CD4-positive, alpha-beta memory T cell (primary cell): ENCODE measurements at regions not wholly inside any gene's neighbourhood (a gene's known extent, or its start where the extent isn't known, plus 50 kb on each side); places are given as distances from the start of the nearest gene placed in this dataset.

ENCODE experiments used
- CTCF ChIA-PET: fragments of 350-600 bp; sonication (Branson Sonifier 250); formaldehyde crosslinking; loops from one replicate; lab custom pipeline; 2021; ENCODE audit warnings: inconsistent platforms; ENCODE audit not compliant: partially characterized antibody; lab: Charles Lee
- POLR2A ChIA-PET: fragments of 350-600 bp; sonication (Branson Sonifier 250); formaldehyde crosslinking; loops from one replicate; lab custom pipeline; 2021; ENCODE audit not compliant: partially characterized antibody; lab: Charles Lee
- DNase-seq, 5 donors: peaks; one replicate each; pipeline versions ENCODE4 v3.0.0 to v3.0.0-alpha.2; 2020 to 2022; ENCODE audit warnings: mixed read lengths in 1 of 5
- H3K27ac ChIP-seq: one replicate; pipeline ENCODE4 v1.7.0; 2013; ENCODE audit warnings: low read depth, low read length
- H3K27me3 ChIP-seq: 2 replicates; pipeline ENCODE4 v1.7.0; 2013; ENCODE audit warnings: mild to moderate bottlenecking, low read length, moderate library complexity; ENCODE audit not compliant: insufficient read depth
- H3K36me3 ChIP-seq: 2 replicates; pipeline ENCODE4 v1.7.0; 2013; ENCODE audit warnings: mild to moderate bottlenecking, low read length, moderate library complexity; ENCODE audit not compliant: insufficient read depth
- H3K4me1 ChIP-seq: 2 replicates; pipeline ENCODE4 v1.7.0; 2013; ENCODE audit warnings: mild to moderate bottlenecking, low read length, moderate library complexity; ENCODE audit not compliant: insufficient read depth
- H3K4me3 ChIP-seq, 2 donors: one replicate each; pipeline ENCODE4 v1.7.0; 2013; ENCODE audit warnings: low read length in 2 of 2, mild to moderate bottlenecking in 1 of 2
- H3K9me3 ChIP-seq, 2 donors: one replicate each; pipeline ENCODE4 v1.7.0; 2013; ENCODE audit warnings: low read length in 2 of 2, control low read depth in 1 of 2; ENCODE audit not compliant: control insufficient read depth in 1 of 2
- H3K27ac Mint-ChIP-seq, 7 donors: one replicate each; pipeline ENCODE4 v1.8.0; 2020 to 2021; ENCODE audit warnings: mixed read lengths in 7 of 7, mild to moderate bottlenecking in 6 of 7, inconsistent platforms in 3 of 7, moderate library complexity in 3 of 7
- H3K27me3 Mint-ChIP-seq, 2 donors: one replicate each; pipeline ENCODE4 v1.8.0; 2020 to 2021; ENCODE audit warnings: mixed read lengths in 2 of 2
- H3K36me3 Mint-ChIP-seq, 2 donors: one replicate each; pipeline ENCODE4 v1.8.0; 2020 to 2021; ENCODE audit warnings: mixed read lengths in 2 of 2, inconsistent platforms in 1 of 2, mild to moderate bottlenecking in 1 of 2
- H3K4me1 Mint-ChIP-seq, 4 donors: one replicate each; pipeline ENCODE4 v1.8.0; 2020 to 2021; ENCODE audit warnings: mixed read lengths in 4 of 4, mild to moderate bottlenecking in 1 of 4
- H3K4me3 Mint-ChIP-seq, 8 donors: one replicate each; pipeline ENCODE4 v1.8.0; 2020 to 2021; ENCODE audit warnings: mixed read lengths in 8 of 8, mild to moderate bottlenecking in 7 of 8, moderate library complexity in 6 of 8, inconsistent platforms in 3 of 8
- H3K9me3 Mint-ChIP-seq, 8 donors: one replicate each; pipeline ENCODE4 v1.8.0; 2020 to 2021; ENCODE audit warnings: mixed read lengths in 8 of 8, mild to moderate bottlenecking in 5 of 8, inconsistent platforms in 3 of 8, moderate library complexity in 1 of 8
- intact Hi-C: fragments of 100-400 bp; cut with micrococcal nuclease; formaldehyde crosslinking; loops from one replicate; pipeline ENCODE4 v1.15.1; 2023

DNA sequence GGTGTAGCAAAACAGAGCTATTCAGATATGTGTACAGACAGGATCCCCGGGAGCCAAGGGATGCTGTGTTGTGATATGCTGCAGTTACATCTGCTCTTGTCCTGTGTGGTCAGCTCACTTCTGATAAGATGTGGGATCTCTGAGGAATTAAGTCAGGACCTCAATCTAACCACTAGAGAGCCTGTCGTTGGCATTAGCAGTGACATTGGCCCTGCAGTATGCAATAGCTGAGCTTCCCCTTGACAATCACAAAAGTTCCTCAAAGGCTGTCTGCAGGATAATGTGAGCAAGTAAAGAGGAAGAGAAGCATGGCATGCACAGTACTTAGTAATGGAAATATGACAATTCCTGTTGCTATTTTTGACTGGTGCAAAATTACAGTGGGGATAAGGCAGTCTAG is 203.4 kb upstream of the MIR17HG start:
- Histone ChIP-seq H3K4me3 (no peak overlapping the region), H3K27me3 (no peaks in the 10 kb centered on the region), H3K4me1 (no peaks in the 10 kb centered on the region), H3K9me3 (no peaks in the 10 kb centered on the region), H3K27ac (no peak overlapping the region), H3K36me3 (no peaks in the 10 kb centered on the region)
- intact Hi-C loops, result no loop called here
- Mint-ChIP-seq H3K9me3 (peaks cover 0 to 2% (median 0%) of the 10 kb centered on the region in 8 donors), H3K27ac (no peak overlapping the region), H3K27me3 (peaks cover 0 to 4% of the 10 kb centered on the region in 2 donors), H3K4me3 (no peak overlapping the region), H3K4me1 (no peaks in the 10 kb centered on the region), H3K36me3 (no peaks in the 10 kb centered on the region)
- ChIA-PET POLR2A (no interaction called here), CTCF (no interaction called here)
- no peak for DNase-seq

- POLR2A ChIA-PET, result no interaction called here
- intact Hi-C loops, result no loop called here
Measured at GRCh38 chr13:91144486-91144885, 203.0 kb upstream of the MIR17HG start.

GRCh38 chr13:91145571-91146205 is 201.8 kb upstream of the MIR17HG start:
- no peak for DNase-seq
- H3K36me3 ChIP-seq, result no peaks in the 10 kb centered on the region
- ChIA-PET CTCF (no interaction called here), POLR2A (no interaction called here)
- intact Hi-C loops, result no loop called here
- peaks cover 0 to 3% (median 0%) of the 10 kb centered on the region in 8 donors for H3K9me3 Mint-ChIP-seq
- no peaks in the 10 kb centered on the region for H3K4me1 Mint-ChIP-seq
- no peaks in the 10 kb centered on the region for H3K4me1 ChIP-seq
- H3K27ac Mint-ChIP-seq, result no peak overlapping the region
- no peak overlapping the region for H3K4me3 ChIP-seq
- H3K4me3 Mint-ChIP-seq, result no peak overlapping the region
- no peaks in the 10 kb centered on the region for H3K27me3 ChIP-seq
- no peaks in the 10 kb centered on the region for H3K36me3 Mint-ChIP-seq
- H3K9me3 ChIP-seq, result no peaks in the 10 kb centered on the region
- no peak overlapping the region for H3K27ac ChIP-seq
- H3K27me3 Mint-ChIP-seq, result peaks cover 0 to 2% of the 10 kb centered on the region in 2 donors

More at GRCh38 chr13:91144486-91144885, 203.0 kb upstream of the MIR17HG start:
- Histone ChIP-seq H3K27ac (no peak overlapping the region), H3K27me3 (no peaks in the 10 kb centered on the region), H3K4me3 (no peak overlapping the region), H3K9me3 (no peaks in the 10 kb centered on the region), H3K4me1 (no peaks in the 10 kb centered on the region), H3K36me3 (no peaks in the 10 kb centered on the region)
- Mint-ChIP-seq H3K36me3 (no peaks in the 10 kb centered on the region), H3K4me3 (no peak overlapping the region), H3K27ac (no peak overlapping the region), H3K27me3 (peaks cover 0 to 4% of the 10 kb centered on the region in 2 donors), H3K4me1 (no peaks in the 10 kb centered on the region), H3K9me3 (peaks cover 0 to 2% (median 0%) of the 10 kb centered on the region in 8 donors)
- CTCF ChIA-PET, result no interaction called here
- DNase-seq, result no peak

DNA sequence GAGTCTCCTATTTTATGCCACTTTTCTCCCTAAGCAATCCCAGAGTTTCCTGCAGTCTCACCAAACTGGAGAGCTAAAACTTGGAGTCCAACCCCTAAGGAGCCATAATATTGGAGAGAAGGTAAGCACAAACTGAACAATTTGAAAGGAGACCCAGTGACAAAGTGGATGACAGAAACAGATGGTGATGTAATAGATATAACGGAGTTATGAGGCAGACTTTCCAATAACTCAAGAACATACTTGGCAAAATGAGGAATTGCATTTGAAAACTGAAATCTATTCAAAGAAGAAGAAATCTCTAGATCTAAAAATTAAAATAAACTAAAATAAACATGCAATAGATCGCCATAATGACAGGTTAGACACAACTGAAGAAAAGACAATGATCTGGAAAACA is 200.9 kb upstream of the MIR17HG start:
- Histone ChIP-seq H3K4me3 (no peak overlapping the region), H3K36me3 (no peaks in the 10 kb centered on the region), H3K27ac (no peak overlapping the region), H3K4me1 (no peaks in the 10 kb centered on the region), H3K27me3 (no peaks in the 10 kb centered on the region), H3K9me3 (no peaks in the 10 kb centered on the region)
- Mint-ChIP-seq H3K4me3 (no peak overlapping the region), H3K9me3 (peaks cover 0 to 3% (median 0%) of the 10 kb centered on the region in 8 donors), H3K27ac (no peak overlapping the region), H3K27me3 (peaks cover 0 to 2% of the 10 kb centered on the region in 2 donors), H3K4me1 (no peaks in the 10 kb centered on the region), H3K36me3 (no peaks in the 10 kb centered on the region)
- intact Hi-C loops, result no loop called here
- ChIA-PET POLR2A (no interaction called here), CTCF (no interaction called here)
- DNase-seq, result no peak

- Mint-ChIP-seq H3K27ac (no peak overlapping the region), H3K4me3 (no peak overlapping the region), H3K36me3 (no peaks in the 10 kb centered on the region), H3K27me3 (peaks cover 0 to 2% of the 10 kb centered on the region in 2 donors), H3K4me1 (no peaks in the 10 kb centered on the region), H3K9me3 (peaks cover 0 to 1% (median 0%) of the 10 kb centered on the region in 8 donors)
- H3K4me3 ChIP-seq, result no peak overlapping the region
- DNase-seq, result no peak
- H3K36me3 ChIP-seq, result no peaks in the 10 kb centered on the region
- no peaks in the 10 kb centered on the region for H3K27me3 ChIP-seq
- ChIA-PET CTCF (no interaction called here), POLR2A (no interaction called here)
- no peaks in the 10 kb centered on the region for H3K9me3 ChIP-seq
- H3K27ac ChIP-seq, result no peak overlapping the region
- intact Hi-C loops, result no loop called here
- H3K4me1 ChIP-seq, result no peaks in the 10 kb centered on the region
Measured at GRCh38 chr13:91148098-91148497, 199.4 kb upstream of the MIR17HG start.

GRCh38 chr13:91151921-91152320 is 195.6 kb upstream of the MIR17HG start:
- Mint-ChIP-seq H3K4me1 (no peaks in the 10 kb centered on the region), H3K9me3 (peaks cover 0 to 1% (median 0%) of the 10 kb centered on the region in 8 donors), H3K36me3 (no peaks in the 10 kb centered on the region), H3K4me3 (no peak overlapping the region), H3K27ac (no peak overlapping the region), H3K27me3 (peaks cover 0 to 4% of the 10 kb centered on the region in 2 donors)
- CTCF ChIA-PET, result no interaction called here
- no peaks in the 10 kb centered on the region for H3K9me3 ChIP-seq
- intact Hi-C loops, result no loop called here
- H3K4me3 ChIP-seq, result no peak overlapping the region
- no peaks in the 10 kb centered on the region for H3K27me3 ChIP-seq
- no peaks in the 10 kb centered on the region for H3K36me3 ChIP-seq
- DNase-seq, result no peak
- POLR2A ChIA-PET, result no interaction called here
- H3K4me1 ChIP-seq, result no peaks in the 10 kb centered on the region
- H3K27ac ChIP-seq, result no peak overlapping the region

DNA sequence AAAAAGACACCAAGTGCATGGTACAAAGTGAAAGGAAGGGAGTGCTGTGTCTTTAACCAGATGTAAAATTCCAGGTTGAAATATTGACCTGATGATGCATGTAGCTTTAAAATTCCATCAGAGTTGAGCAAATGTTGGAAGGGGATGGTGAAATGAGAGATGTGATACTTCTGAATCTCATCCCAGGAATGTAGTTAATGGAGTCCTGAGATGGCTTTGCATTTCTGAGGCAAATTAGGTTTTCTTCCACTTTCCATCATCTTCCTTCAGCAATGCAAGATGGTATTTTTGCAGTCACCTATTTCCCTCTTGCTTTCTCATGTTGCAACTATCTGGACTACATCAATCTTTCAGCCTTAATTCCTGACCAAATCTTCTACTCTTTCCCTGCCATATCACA is 194.1 kb upstream of the MIR17HG start:
- ChIA-PET CTCF (no interaction called here), POLR2A (no interaction called here)
- Histone ChIP-seq H3K9me3 (no peaks in the 10 kb centered on the region), H3K4me1 (no peaks in the 10 kb centered on the region), H3K36me3 (no peaks in the 10 kb centered on the region), H3K27ac (no peak overlapping the region), H3K27me3 (no peaks in the 10 kb centered on the region), H3K4me3 (no peak overlapping the region)
- Mint-ChIP-seq H3K27me3 (peaks cover 0 to 6% of the 10 kb centered on the region in 2 donors), H3K4me3 (no peak overlapping the region), H3K4me1 (no peaks in the 10 kb centered on the region), H3K9me3 (peaks cover 0 to 1% (median 0%) of the 10 kb centered on the region in 8 donors), H3K27ac (no peak overlapping the region), H3K36me3 (no peaks in the 10 kb centered on the region)
- intact Hi-C loops, result no loop called here
- no peak for DNase-seq
